ENCODE measurements at regions not wholly inside any gene's neighbourhood (a gene's known extent, or its start where the extent isn't known, plus 50 kb on each side); places are given as distances from the start of the nearest gene placed in this dataset.

DNA sequence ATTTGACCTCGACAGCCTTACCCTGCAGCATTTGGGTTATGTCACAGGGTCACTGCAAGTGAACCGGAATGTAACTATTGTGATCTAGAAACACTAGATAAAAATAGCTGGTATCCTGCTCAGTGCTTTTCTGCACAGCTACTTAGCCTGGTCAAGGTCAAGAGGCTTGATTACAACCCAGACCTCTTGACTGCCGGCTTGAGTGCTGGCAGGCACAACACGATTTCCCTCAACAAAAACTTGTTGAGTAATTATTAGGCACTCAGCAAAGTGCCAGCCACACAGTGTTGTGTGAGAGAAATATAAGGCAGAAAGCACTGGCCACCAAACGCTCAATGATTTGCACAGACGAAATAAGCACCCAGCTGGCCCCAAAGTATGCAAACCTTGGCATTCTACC lies 156.7 kb downstream of the NUAK1 start:
- DNase-seq (ENCODE audit: low spot score) = no peak
- TF ChIP-seq, protein P1, sequence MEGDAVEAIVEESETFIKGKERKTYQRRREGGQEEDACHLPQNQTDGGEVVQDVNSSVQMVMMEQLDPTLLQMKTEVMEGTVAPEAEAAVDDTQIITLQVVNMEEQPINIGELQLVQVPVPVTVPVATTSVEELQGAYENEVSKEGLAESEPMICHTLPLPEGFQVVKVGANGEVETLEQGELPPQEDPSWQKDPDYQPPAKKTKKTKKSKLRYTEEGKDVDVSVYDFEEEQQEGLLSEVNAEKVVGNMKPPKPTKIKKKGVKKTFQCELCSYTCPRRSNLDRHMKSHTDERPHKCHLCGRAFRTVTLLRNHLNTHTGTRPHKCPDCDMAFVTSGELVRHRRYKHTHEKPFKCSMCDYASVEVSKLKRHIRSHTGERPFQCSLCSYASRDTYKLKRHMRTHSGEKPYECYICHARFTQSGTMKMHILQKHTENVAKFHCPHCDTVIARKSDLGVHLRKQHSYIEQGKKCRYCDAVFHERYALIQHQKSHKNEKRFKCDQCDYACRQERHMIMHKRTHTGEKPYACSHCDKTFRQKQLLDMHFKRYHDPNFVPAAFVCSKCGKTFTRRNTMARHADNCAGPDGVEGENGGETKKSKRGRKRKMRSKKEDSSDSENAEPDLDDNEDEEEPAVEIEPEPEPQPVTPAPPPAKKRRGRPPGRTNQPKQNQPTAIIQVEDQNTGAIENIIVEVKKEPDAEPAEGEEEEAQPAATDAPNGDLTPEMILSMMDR (IDR thresholded peaks at IDR 0.05; ENCODE audit: extremely low read depth, missing control alignments) = no peak

DNA sequence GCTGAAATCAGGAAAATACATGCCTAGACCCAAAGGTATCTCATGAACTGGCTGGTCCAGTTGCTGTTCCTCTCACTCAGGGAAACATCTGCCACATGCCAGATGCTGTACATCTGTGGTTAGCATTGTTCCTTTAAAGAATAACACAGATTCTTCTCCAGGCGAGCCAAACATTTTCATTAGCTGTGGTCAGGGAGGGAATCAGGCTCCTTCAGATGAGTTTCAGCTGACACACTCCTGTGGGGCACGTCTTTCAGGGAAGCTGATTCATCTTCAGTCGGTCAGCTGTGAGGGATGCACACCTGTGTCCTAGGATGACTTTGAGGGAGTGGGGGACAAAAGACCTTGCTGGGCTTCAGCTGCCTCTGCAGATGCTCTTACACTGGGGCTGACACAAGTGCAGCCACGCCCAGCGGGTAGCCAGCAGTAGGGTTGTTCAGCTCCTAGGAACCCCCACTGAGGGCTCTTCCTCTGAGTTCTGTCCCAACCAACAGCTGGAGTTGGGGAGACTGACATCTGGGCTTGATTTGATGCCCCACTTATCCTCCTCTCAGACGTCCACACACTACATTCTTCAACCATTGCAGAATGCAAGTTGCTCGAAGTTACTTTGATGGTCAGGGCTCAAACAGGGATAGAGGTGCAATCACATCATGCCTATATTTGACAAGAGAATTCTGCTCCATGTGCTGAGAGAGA lies 155.0 kb downstream of the NUAK1 start:
- no peak for DNase-seq (ENCODE audit: low spot score)
- TF ChIP-seq, protein P1 (IDR thresholded peaks at IDR 0.05; ENCODE audit: extremely low read depth, missing control alignments) = no peak

DNA sequence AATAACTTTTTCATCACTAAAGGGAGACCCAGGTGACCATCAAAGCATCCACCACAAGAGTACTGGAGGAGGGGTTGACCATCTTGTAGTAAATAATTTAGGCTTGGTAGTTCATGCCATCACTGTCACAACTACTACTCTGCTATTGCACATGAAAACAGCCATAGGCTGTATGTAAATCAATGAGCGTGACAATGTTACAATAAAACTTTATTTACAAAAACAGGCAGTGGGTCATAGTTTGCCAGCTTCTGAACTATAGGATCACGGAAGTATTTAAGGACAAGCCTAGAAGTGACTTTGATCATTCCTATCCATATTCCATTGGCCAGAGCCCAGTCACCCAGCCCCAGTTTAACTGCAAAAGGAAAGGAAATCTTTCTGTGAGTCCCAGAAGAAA lies 153.4 kb downstream of the NUAK1 start:
- TF ChIP-seq, protein P1 (IDR thresholded peaks at IDR 0.05; ENCODE audit: extremely low read depth, missing control alignments) = no peak
- DNase-seq (ENCODE audit: low spot score) = no peak

DNA sequence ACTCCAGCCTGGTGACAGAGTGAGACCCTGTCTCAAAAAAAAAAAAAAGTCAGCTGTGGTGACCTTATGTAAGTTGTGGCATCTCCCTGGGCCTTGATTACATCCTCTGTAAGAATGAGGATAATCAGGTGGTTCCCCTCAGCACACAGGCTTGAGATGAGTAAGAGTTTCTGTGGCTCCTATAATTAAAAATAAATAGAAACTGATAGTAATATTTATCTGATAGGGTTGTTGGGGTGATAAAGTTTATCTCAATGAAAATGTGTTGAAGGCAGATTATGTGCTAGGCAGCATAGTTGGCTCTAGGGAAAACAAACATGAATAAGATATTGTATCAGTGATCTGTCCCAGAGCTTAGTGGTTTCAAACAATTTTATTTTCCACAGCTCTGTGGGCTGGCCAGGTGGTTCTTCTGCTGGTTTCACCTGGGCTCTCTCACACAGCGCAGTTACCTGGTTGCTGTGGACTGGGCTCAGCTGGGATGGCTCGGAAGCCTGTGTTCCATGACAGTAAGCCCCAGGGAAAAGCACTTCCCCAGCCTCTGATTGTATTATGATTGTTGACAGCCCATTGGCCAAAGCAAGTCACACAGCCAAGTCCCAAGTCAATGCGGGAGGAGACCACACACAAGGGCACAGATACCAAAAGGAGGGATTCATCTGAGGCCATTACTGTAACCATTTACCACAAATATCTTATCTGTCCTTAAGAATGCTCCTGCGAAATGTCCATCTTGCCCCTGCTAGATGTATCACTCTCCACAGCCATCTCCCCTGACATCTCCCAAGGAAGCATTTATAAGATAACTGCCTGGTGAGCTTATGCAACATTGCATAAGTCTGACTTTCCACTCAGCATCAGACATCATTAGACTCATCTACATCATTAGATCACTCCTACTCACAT lies 151.7 kb downstream of the NUAK1 start:
- TF ChIP-seq, protein P1 (IDR thresholded peaks at IDR 0.05; ENCODE audit: extremely low read depth, missing control alignments) = no peak

DNA sequence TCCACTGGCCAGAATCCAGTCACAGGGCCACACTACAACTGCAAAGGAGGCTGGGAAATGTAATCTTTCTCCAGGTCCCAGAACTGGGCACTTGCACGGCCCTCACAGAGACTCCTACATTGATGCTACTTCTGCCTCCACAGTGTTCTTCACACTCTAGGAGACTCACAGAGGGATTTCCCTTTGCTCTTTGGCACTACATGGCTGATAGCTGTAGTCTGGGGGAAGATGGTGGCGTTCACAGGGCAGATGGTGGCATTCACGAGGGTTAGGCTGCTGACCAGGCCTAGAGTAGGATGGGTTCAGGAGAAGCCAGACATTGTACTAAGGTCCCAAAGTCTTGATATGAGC lies 151.1 kb downstream of the NUAK1 start:
- TF ChIP-seq, protein P1 (IDR thresholded peaks at IDR 0.05; ENCODE audit: extremely low read depth, missing control alignments) = no peak
- no peak for DNase-seq (ENCODE audit: low spot score)

More for the DNA sequence above, 151.7 kb downstream of the NUAK1 start:
- no peak for DNase-seq (ENCODE audit: low spot score)

DNA sequence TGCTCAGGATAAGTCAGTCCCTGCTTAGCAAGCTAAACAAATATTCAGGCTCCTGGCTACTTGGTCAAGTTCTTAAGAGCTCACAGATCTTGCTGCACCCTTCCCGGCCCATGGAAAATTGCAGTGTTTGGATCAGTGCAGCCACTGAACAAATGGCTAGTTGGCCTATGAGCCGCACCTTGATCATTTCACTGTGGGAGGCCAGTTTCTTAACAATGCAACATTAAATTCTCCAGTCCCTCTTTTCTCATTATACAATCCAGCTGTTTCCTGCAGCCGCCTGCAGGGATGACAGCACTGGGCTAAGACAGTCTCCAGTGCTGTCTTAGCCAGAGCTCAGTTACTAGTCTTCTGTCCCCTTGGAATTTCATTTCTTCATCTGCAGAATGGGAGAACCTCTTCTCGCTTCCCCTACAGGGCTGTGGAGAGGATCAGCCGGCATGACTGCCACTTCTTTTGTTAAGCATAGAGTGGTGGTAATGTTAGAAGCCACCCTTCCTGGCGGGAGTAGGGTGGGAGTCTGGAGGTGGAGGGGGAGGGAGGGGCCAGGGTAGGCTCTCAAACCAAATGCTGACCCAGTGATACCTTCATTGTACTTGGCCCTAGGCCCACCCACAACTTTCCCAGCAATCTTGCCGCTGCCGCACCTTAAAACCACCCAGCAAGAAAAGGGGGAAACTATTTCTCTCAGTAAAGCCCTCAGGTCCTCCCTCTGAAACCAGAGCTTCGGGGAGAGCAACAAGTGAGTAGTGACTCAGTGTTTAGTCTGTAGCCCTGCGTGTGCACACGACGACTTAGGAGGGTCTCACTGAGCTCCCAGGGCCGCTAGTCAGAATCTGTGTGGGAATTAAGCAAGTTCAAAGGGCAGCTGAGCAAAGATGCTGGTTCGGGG lies 145.7 kb downstream of the NUAK1 start:
- TF ChIP-seq, protein P1 (IDR thresholded peaks at IDR 0.05; ENCODE audit: extremely low read depth, missing control alignments) = no peak
- no peak for DNase-seq (ENCODE audit: low spot score)

Data from GM20000 (cell line).